ENCODE measurements at regions not wholly inside any gene's neighbourhood (a gene's known extent, or its start where the extent isn't known, plus 50 kb on each side); places are given as distances from the start of the nearest gene placed in this dataset.
"Not testable (repeated sequence)": the region's sequence is repeated elsewhere in the genome, so short reads cannot be mapped to it uniquely, and the experiment has no call there.

DNA sequence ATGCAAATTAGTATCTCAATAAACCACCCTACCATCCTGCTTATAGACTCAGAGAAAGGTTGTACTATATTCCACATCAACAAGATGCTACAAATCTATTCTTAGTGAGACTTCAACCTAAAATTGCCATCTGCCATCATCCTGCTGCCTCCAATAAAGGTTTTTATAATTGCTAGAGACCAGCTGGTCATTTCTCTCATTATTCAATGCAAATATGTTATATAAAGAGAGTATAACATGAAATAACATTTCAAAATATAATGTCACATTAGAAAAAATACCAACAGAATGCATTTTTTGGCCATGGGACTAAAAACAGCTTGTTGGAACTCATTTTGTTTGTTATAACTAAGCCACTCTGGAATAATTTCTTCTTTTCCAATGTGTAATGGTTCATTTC, 247.3 kb downstream of the LRIG3 start:
- no peak overlapping the region for H3K4me3 ChIP-seq (ENCODE audit: insufficient read depth, low read depth, low read length)
- H3K36me3 ChIP-seq (replicated peaks; ENCODE audit: control insufficient read depth, insufficient read depth, low read length), result no peaks in the 10 kb centered on the region
- H3K27me3 ChIP-seq (ENCODE audit: control insufficient read depth, insufficient read depth, low read length), result no peaks in the 10 kb centered on the region

DNA sequence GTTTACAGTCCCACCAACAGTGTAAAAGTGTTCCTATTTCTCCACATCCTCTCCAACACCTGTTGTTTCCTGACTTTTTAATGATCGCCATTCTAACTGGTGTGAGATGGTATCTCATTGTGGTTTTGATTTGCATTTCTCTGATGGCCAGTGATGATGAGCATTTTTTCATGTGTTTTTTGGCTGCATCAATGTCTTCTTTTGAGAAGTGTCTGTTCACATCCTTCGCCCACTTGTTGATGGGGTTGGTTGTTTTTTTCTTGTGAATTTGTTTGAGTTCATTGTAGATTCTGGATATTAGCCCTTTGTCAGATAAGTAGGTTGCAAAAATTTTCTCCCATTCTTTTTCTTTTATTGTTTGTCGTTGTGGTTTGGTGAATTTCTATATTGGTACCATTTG, 242.5 kb downstream of the LRIG3 start:
- not testable (repeated sequence) for DNase-seq; H3K4me3 ChIP-seq (ENCODE audit: insufficient read depth, low read depth, low read length); H3K36me3 ChIP-seq (replicated peaks; ENCODE audit: control insufficient read depth, insufficient read depth, low read length); H3K27me3 ChIP-seq (ENCODE audit: control insufficient read depth, insufficient read depth, low read length)

More for the DNA sequence above, 247.3 kb downstream of the LRIG3 start:
- no peak for DNase-seq

DNA sequence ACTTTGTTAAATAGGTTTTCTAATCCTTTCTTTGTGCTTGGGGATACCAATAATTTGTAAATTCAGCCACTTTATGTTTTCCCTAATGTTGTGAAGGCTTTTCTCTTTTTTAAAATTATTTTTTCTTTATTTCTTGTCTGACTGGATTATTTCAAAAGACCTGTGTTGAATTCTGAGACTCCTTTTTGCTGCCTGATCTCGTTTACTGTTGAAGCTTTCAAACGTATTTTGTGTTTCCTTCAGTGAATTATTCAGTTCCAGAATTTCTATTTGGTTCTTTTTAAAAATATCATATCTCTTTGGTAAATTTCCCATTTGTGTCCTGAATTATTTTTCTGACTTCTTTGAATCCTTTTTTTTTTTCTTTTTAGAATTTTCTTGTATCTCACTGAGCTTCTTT, 241.6 kb downstream of the LRIG3 start:
- no peak overlapping the region for H3K4me3 ChIP-seq (ENCODE audit: insufficient read depth, low read depth, low read length)
- no peaks in the 10 kb centered on the region for H3K27me3 ChIP-seq (ENCODE audit: control insufficient read depth, insufficient read depth, low read length)
- H3K36me3 ChIP-seq (replicated peaks; ENCODE audit: control insufficient read depth, insufficient read depth, low read length), result no peaks in the 10 kb centered on the region
- DNase-seq, result no peak

DNA sequence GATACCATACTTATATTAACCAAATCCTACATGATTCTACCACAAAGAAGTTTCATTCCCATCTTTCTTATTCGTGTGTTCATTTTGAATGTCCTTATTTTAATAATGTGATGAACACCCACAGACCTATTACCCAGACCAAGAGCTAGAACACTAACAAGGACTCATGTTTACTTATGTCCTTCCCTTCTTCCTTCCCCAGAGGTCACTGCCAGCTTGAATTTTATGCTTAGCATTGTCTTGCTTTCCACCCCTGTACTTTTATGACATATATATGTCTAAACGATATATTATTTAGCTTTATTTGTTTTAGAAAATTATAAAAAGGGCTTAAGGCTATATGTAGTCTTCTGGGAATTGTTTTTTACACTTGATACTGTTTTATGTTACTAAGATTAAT, 238.6 kb downstream of the LRIG3 start:
- H3K27me3 ChIP-seq (ENCODE audit: control insufficient read depth, insufficient read depth, low read length), result no peaks in the 10 kb centered on the region
- DNase-seq, result no peak
- H3K36me3 ChIP-seq (replicated peaks; ENCODE audit: control insufficient read depth, insufficient read depth, low read length), result no peaks in the 10 kb centered on the region
- no peak overlapping the region for H3K4me3 ChIP-seq (ENCODE audit: insufficient read depth, low read depth, low read length)

DNA sequence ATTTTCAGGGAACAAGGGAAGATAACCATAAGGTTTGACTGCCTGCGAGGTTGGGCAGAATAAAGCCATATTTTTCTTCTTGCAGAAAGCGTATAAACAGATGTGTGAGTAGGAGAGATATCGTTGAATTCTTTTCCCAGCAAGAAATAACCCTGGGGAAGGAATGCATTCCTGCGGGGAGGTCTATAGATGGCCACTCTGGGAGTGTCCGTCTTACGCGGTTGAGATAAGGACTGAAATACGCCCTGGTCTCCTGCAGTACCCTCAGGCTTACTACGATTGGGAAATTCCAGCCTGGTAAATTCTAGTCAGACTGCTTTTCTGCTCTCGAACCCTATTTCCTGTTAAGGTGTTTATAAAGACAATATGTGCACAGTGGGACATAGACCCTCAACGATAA, 225.0 kb downstream of the LRIG3 start:
- H3K27me3 ChIP-seq (ENCODE audit: control insufficient read depth, insufficient read depth, low read length), result no peaks in the 10 kb centered on the region
- no peak for DNase-seq
- H3K36me3 ChIP-seq (replicated peaks; ENCODE audit: control insufficient read depth, insufficient read depth, low read length), result no peaks in the 10 kb centered on the region; the same call in 1 of the 2 replicates
- no peak overlapping the region for H3K4me3 ChIP-seq (ENCODE audit: insufficient read depth, low read depth, low read length)

DNA sequence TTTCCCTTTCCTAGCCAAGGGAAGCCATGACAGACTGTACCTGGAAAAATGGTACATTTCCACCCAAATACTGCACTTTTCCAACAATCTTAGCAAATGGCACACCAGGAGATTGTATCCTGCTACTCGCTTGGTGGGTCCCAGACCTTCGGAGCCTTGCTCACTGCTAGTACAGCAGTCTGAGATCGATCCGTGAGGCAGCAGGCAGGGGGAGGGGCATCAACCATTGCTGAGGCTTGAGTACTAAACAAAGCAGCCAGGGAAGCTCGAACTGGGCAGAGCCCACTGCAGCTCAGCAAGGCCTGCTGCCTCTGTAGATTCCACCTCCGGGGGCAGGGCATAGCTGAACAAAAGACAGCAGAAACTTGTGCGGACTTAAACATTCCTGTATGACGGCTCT, 218.8 kb downstream of the LRIG3 start:
- H3K27me3 ChIP-seq (ENCODE audit: control insufficient read depth, insufficient read depth, low read length), result no peaks in the 10 kb centered on the region
- no peak for DNase-seq

DNA sequence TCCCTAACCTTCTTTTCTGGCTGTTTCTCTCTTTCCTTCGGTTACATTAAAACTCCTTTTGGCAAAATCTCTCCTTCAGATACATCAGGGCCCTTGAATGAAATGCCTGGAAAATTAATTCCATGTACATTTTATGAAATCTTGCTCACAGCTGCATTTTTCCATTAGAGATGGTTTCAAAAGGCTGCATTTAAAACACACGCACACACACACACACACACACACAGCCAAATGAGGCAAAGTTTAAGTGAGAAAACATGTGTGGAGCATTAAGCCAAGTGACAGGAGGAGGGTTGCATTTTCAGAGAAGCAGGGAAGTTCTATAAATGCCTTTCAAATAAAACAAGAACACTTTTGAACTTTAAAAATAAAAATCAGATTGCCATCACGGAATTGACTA, 216.4 kb downstream of the LRIG3 start:
- H3K4me3 ChIP-seq (ENCODE audit: insufficient read depth, low read depth, low read length), result no peak overlapping the region
- H3K27me3 ChIP-seq (ENCODE audit: control insufficient read depth, insufficient read depth, low read length), result no peaks in the 10 kb centered on the region
- H3K36me3 ChIP-seq (replicated peaks; ENCODE audit: control insufficient read depth, insufficient read depth, low read length), result no peaks in the 10 kb centered on the region
- no peak for DNase-seq

More for the DNA sequence above, 218.8 kb downstream of the LRIG3 start:
- Histone ChIP-seq H3K4me3 (ENCODE audit: insufficient read depth, low read depth, low read length) (no peak overlapping the region), H3K36me3 (replicated peaks; ENCODE audit: control insufficient read depth, insufficient read depth, low read length) (no peaks in the 10 kb centered on the region)

DNA sequence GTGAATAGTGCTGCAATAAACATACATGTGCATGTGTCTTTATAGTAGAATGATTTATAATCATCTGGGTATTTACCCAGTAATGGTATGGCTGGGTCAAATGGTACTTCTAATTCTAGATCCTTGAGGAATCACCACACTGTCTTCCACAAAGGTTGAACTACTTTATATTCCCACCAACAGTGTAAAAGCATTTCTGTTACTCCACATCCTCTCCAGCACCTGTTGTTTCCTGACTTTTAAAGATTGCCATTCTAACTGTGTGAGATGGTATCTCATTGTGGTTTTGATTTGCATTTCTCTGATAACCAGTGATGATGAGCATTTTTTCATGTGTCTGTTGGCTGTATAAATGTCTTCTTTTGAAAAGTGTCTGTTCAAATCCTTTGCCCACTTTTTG, 215.5 kb downstream of the LRIG3 start:
- H3K4me3 ChIP-seq (ENCODE audit: insufficient read depth, low read depth, low read length); DNase-seq; H3K36me3 ChIP-seq (replicated peaks; ENCODE audit: control insufficient read depth, insufficient read depth, low read length); H3K27me3 ChIP-seq (ENCODE audit: control insufficient read depth, insufficient read depth, low read length): not testable (repeated sequence)

DNA sequence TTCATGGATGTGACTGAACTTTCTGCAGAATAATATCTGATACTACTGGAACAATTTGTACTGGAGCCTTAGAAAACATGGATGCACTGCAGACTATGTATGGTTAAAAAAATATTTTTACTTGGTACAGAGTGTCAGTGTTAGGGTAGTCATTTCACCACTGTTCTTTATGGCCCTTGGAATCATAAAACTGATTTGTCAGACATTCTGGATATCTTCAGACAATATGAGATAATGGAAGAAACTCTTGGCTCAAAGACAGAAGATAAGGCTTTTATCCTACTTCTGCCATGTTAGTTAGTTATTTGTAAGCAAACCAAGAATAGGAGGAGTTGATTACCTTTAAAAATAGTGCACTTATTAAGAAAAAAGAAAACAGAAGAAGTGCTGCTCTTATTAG, 209.4 kb downstream of the LRIG3 start:
- no peaks in the 10 kb centered on the region for H3K36me3 ChIP-seq (replicated peaks; ENCODE audit: control insufficient read depth, insufficient read depth, low read length)
- no peaks in the 10 kb centered on the region for H3K27me3 ChIP-seq (ENCODE audit: control insufficient read depth, insufficient read depth, low read length)
- no peak overlapping the region for H3K4me3 ChIP-seq (ENCODE audit: insufficient read depth, low read depth, low read length)
- no peak for DNase-seq

DNA sequence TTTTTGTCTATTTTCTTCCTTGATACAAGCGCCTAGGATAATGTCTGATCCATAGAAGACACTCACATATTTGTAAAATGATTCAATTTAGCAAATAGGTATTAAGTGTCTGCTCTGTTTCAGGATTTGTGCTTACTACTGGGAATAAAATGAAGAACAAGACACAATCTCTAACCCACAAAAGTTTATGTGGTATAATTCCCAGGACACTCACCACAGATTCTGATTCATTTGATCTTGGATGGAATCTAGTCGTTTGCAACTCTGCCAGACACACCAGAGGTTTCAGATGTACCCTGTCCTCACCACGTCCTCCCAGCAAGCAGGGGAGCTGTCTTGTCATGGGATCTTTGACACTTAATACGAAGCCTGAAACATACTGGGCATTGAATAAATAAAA, 208.3 kb downstream of the LRIG3 start:
- no peak for DNase-seq
- Histone ChIP-seq H3K4me3 (ENCODE audit: insufficient read depth, low read depth, low read length) (no peak overlapping the region), H3K36me3 (replicated peaks; ENCODE audit: control insufficient read depth, insufficient read depth, low read length) (no peaks in the 10 kb centered on the region), H3K27me3 (ENCODE audit: control insufficient read depth, insufficient read depth, low read length) (no peaks in the 10 kb centered on the region)

DNA sequence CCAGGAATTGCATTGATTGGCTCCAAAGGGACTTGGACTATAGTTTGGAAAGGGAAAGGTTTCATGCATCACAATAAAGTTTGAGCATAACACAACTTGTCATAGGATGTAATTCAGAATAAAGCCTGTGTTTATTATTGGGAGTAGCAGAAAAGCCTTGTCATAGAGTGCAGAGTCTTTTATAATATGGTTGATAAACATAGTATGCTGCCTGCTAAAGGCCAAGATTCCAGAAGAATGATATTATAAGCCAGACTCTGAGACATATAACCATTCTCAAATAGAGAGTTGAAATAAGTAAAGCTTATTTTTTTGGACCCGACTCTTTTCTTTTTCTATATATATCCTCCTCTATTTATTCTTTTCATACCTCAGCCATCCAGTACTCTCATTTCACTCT, 207.3 kb downstream of the LRIG3 start:
- H3K36me3 ChIP-seq (replicated peaks; ENCODE audit: control insufficient read depth, insufficient read depth, low read length), result no peaks in the 10 kb centered on the region
- no peak for DNase-seq
- no peaks in the 10 kb centered on the region for H3K27me3 ChIP-seq (ENCODE audit: control insufficient read depth, insufficient read depth, low read length)
- H3K4me3 ChIP-seq (ENCODE audit: insufficient read depth, low read depth, low read length), result no peak overlapping the region

DNA sequence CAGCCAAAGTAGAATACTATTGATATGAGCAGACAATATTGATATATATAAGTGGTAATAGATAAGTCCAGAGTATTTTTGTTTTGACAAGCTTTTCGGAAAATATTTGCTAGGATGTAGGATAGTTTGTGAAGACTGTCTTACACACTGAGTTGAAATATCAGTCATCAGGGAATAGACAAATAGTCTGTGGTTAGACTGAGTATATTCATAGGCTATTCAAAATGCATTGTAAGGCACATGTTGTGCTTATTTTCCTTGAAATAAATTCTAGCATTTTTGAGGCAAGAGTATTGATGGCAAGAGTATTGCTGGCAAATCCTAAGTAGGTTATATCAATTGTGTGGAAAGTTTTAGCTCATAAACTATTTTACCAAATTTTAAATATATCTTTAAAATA, 201.1 kb downstream of the LRIG3 start:
- Histone ChIP-seq H3K36me3 (replicated peaks; ENCODE audit: control insufficient read depth, insufficient read depth, low read length) (no peaks in the 10 kb centered on the region), H3K27me3 (ENCODE audit: control insufficient read depth, insufficient read depth, low read length) (no peaks in the 10 kb centered on the region), H3K4me3 (ENCODE audit: insufficient read depth, low read depth, low read length) (no peak overlapping the region)
- DNase-seq, result no peak

DNA sequence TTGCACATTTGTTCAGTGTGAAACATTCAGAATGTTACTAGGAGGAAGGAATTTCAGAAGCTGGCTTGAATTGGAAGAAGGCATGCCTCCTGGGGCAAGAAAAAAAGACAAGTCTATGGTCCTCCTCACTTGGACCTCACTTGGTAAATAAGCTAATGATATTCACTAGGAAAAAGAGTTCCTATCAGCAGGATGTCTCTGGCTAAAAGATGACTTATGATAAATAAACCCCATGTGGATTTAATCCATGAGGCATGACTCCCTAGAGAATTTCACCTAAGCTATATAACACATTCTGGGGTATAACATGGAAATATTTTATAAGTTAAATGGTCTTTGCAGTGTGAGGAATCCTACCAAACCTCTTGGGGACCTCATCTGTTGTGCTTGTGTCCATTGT, 199.9 kb downstream of the LRIG3 start:
- DNase-seq, result no peak
- Histone ChIP-seq H3K27me3 (ENCODE audit: control insufficient read depth, insufficient read depth, low read length) (no peaks in the 10 kb centered on the region), H3K36me3 (replicated peaks; ENCODE audit: control insufficient read depth, insufficient read depth, low read length) (no peaks in the 10 kb centered on the region), H3K4me3 (ENCODE audit: insufficient read depth, low read depth, low read length) (no peak overlapping the region)

DNA sequence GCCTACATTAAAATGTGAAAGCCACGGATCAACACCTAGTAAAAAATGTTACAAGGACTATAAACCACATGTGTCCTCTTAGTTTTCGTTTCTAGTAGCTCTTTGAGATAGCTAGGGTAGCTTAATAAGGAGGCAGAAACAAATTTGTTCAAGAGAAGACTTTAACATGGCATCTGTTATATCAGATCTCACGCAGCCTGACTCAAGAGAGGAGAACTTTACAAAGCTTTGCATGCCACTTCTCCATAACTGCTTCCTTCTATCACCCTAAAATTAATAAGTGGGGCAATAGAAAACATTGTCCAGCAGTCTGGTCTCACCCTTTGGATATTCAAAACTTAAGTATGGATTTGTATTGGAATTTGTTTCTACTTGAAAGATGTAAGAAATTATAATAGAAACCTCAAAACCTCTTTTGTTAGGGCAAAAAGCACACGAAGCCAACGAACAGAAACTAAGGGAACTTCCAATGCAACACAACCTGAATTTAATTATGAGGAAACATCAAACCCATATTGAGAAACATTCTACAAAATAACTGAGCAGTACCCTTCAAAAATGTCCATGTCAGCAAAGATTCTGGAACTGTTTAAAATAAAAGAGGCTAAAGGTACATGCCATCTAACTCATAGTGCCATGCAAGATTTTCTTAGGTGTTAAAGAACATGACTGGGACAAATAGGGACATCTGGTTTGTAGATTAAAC, 194.8 kb downstream of the LRIG3 start:
- Histone ChIP-seq H3K4me3 (ENCODE audit: insufficient read depth, low read depth, low read length) (no peak overlapping the region), H3K27me3 (ENCODE audit: control insufficient read depth, insufficient read depth, low read length) (no peaks in the 10 kb centered on the region)

DNA sequence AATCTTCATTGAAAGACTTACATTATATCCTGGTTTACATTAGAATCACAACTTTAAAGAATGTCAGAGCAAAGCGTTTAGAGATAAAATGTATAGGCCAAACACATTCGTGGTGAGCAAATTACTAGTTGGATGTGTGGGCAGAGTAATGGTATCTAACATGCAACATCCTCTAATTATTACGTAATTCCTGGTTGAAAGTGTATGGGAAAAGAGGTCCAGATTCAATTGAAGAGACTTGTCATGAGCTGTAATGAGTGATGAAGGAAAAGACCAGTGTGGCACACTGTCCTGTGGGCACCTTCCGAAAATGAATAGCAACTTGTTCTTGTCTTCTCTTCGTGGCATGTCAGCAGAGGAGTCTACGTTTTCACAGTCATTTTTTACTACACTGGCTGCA, 192.8 kb downstream of the LRIG3 start:
- no peaks in the 10 kb centered on the region for H3K36me3 ChIP-seq (replicated peaks; ENCODE audit: control insufficient read depth, insufficient read depth, low read length)
- H3K27me3 ChIP-seq (ENCODE audit: control insufficient read depth, insufficient read depth, low read length), result no peaks in the 10 kb centered on the region
- no peak overlapping the region for H3K4me3 ChIP-seq (ENCODE audit: insufficient read depth, low read depth, low read length)
- DNase-seq, result no peak

More for the DNA sequence above, 194.8 kb downstream of the LRIG3 start:
- H3K36me3 ChIP-seq (replicated peaks; ENCODE audit: control insufficient read depth, insufficient read depth, low read length), result no peaks in the 10 kb centered on the region
- no peak for DNase-seq

DNA sequence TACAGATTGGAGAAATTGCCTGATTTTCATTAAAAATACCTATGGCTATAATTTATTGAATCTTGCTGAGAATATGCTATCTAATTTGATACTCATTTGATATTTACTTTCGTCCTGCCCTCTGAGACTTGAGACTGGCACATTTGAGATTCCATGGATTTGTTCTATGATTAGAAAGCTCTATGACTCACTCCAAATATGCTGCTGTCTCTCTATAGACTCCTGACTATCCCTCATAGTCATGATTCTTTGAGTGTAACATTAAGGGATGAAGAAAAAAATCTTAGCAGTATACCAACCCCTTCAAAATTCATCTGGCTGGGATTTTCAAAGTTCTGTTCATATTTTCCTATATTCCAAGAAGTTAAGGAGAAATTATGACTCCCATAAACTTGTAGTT, 191.9 kb downstream of the LRIG3 start:
- Histone ChIP-seq H3K27me3 (ENCODE audit: control insufficient read depth, insufficient read depth, low read length) (no peaks in the 10 kb centered on the region), H3K4me3 (ENCODE audit: insufficient read depth, low read depth, low read length) (no peak overlapping the region), H3K36me3 (replicated peaks; ENCODE audit: control insufficient read depth, insufficient read depth, low read length) (no peaks in the 10 kb centered on the region)
- no peak for DNase-seq

Data from H7 (cell line).